ENCODE measurements at regions not wholly inside any gene's neighbourhood (a gene's known extent, or its start where the extent isn't known, plus 50 kb on each side); places are given as distances from the start of the nearest gene placed in this dataset.

DNA sequence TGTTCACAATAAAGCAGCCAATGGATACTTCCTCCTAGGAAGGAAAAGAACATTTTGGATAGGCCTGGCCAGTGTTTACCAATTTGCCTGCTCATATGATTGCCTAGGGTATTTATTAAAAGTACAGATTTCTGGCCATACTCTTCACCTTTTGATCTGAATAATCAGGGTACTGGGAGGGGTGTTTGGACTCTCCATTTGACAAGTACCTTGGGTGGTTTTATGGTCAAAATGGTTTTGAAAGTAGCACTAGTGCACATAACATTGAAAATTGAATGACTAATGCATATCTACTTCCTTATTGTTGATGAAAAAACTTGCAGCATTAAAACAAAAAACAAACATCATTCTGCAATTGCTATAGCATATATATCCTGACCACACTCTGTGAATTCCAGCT is 333.3 kb upstream of the CDH2 start:
- TF ChIP-seq EZH2phosphoT487 (IDR thresholded peaks at IDR 0.05; ENCODE audit: borderline replicate concordance) = no peak
- TF ChIP-seq, protein P1, sequence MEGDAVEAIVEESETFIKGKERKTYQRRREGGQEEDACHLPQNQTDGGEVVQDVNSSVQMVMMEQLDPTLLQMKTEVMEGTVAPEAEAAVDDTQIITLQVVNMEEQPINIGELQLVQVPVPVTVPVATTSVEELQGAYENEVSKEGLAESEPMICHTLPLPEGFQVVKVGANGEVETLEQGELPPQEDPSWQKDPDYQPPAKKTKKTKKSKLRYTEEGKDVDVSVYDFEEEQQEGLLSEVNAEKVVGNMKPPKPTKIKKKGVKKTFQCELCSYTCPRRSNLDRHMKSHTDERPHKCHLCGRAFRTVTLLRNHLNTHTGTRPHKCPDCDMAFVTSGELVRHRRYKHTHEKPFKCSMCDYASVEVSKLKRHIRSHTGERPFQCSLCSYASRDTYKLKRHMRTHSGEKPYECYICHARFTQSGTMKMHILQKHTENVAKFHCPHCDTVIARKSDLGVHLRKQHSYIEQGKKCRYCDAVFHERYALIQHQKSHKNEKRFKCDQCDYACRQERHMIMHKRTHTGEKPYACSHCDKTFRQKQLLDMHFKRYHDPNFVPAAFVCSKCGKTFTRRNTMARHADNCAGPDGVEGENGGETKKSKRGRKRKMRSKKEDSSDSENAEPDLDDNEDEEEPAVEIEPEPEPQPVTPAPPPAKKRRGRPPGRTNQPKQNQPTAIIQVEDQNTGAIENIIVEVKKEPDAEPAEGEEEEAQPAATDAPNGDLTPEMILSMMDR (conservative IDR thresholded peaks at IDR 0.05; ENCODE audit: low read length) = no peak
